RCC 7860 (cell line): ENCODE measurements at regions not wholly inside any gene's neighbourhood (a gene's known extent, or its start where the extent isn't known, plus 50 kb on each side); places are given as distances from the start of the nearest gene placed in this dataset.
"Not testable (repeated sequence)": the region's sequence is repeated elsewhere in the genome, so short reads cannot be mapped to it uniquely, and the experiment has no call there.

ENCODE experiments used
- DNase-seq: peaks from one replicate; pipeline ENCODE4 v3.0.0-alpha.2; 2015; ENCODE audit warnings: low spot score
- FAIRE-seq: peaks from 2 replicates; lab custom pipeline; 2012; peaks lifted over from hg19 to GRCh38; lab: Jason Lieb, UNC

DNA sequence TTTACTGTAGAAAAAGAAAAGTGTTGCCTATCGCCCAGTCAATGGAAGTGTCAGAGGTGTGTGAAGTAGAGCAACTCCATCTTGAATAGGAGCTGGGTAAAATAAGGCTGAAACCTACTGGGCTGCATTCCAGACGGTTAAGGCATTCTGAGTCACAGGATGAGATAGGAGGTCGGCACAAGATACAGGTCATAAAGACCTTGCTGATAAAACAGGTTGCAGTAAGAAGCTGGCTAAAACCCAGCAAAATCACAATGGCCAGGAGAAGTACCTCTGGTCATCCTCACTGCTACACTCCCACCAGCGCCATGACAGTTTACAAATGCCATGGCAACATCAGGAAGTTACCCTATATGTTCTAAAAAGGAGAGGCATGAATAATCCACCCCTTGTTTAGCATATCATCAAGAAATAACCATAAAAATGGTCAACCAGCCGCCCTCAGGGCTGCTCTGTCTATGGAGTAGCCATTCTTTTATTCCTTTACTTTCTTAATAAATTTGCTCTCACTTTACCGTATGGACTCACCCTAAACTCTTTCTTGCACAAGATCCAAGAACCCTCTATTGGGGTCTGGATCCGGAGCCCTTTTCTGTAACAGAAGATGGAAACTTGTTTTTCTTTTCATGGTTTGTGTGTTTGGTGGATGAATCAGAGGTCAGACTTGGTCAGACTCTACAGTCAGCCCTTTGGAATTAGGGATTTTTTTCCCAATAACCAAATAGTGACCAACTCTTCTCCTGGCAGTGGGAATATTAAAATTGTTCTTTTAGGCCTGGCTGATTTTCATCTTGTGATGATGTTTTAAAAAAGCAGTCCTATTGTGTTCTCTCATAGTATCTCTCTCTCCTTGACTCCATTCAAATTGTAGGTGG, 252.9 kb upstream of the ACTBL2 start:
- peak; percentile 85 for DNase-seq
- FAIRE-seq: peak; percentile 94

DNA sequence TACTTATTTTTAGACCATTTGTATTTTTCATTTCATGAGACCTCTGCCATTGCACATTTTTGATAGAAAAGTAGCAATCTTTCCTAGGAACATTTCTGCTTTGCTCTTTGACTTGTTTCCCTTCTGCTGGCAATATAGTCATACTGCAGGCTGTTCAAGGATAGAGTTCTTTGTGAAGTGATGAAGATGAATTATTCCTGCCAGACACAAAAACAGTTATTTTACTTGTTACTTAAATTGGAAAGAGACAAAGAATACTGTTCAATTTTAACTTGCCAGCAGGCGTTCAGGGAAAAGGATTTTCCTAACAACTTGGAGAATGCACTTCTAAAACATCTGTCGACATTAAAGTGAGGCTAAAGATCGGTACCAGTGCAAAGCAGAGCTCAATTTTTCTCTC, 251.7 kb upstream of the ACTBL2 start:
- no peak for FAIRE-seq
- DNase-seq: no peak

DNA sequence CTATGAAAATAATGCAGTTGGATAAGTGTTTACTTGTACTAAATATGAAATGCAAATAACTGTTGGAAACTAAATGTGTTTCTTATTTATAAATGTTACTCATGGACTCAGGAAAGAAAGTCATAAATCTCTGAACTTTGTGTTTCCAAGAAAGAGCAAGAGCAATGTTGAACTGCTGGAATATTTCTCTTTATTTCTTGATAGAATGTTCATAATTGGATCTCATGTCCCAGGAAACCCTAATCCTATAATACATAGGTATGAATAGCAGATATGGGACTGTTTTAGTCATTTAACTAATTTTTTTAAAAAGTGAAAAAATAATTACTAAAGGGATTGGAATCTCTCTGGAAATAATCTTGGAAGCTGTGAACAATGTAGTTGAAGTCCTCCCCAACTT, 245.0 kb upstream of the ACTBL2 start:
- FAIRE-seq (no peak), DNase-seq (no peak)

GRCh38 chr5:57725658-57726504, 243.3 kb upstream of the ACTBL2 start:
- no peak for DNase-seq
- no peak for FAIRE-seq

DNA sequence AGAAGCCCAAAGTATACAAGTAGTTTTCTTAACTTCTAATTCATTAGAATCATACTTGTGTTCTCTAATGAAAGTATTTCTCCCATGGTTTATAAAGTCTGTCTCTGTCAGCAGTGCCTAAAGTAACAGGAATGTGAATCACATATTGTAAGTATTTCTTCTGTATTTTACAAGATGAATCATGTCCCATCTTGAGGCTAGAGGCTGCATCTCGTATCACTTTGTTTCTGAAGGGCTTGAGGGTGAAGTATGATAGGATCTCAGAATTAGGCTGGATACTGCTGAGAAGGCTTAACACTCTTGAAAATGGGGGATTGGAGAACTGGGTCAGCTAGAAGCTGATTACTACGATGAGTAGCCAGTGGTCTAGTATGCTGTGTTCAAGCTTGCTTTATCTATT, 242.2 kb upstream of the ACTBL2 start:
- FAIRE-seq (no peak), DNase-seq (no peak)

DNA sequence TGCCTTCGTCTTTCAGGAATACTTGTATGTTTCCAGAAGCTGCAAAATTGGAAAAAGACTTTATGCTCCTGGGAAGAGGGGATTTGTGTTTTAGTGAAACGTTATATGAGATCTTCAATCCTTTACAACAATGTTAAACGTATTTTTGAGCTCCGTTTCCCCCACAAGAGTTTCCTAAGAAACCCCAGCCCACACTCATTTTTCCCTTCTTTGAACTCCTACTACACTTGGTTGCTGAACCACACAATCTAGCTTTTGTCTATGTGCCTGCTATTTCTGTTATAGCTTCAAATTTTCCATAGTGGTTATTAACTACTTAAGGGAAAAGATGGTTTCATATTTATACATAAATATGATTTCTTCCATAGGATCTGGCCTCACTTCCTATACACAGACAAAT, 238.6 kb upstream of the ACTBL2 start:
- DNase-seq (no peak), FAIRE-seq (no peak)

DNA sequence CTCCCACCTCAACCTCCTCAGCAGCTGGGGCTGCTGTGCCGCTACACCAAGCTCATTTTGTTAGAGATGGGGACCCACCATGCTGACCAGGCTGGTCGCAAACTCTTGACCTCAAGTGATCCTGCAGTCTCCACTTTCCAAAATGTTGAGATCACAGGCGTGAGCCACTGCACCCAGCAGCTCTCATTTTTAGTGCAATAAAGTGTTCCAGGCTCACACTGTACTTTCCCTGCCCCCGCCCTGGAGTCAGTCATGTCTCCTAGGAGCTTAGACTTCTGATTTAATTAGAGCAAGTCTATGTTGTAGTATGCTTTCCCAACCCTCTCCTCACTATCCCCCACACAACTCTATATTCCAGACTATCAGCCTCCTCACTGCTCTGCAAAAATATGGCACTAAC, 238.0 kb upstream of the ACTBL2 start:
- FAIRE-seq (no peak), DNase-seq (no peak)

DNA sequence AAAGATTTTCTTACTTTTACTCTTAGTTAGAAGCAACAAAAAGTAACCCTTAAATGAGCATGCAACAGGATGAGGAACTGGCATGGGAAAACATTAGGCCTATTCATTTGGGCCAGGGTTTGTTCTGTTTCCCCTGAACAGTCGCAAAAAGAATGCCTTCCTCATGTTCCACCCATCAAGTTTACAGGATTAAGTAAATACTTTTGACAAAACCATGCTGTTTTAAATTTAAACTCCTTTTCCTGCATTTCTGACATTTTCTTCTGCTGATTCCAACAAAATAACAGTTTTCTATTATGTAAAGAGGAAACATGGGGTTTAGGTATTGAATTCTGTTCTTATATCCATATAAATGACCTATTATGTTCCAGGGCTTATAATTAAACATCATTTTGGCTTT, 236.6 kb upstream of the ACTBL2 start:
- FAIRE-seq (no peak), DNase-seq (no peak)

GRCh38 chr5:57718155-57718554, 235.5 kb upstream of the ACTBL2 start:
- FAIRE-seq: peak; percentile 86
- DNase-seq: peak; percentile 44

DNA sequence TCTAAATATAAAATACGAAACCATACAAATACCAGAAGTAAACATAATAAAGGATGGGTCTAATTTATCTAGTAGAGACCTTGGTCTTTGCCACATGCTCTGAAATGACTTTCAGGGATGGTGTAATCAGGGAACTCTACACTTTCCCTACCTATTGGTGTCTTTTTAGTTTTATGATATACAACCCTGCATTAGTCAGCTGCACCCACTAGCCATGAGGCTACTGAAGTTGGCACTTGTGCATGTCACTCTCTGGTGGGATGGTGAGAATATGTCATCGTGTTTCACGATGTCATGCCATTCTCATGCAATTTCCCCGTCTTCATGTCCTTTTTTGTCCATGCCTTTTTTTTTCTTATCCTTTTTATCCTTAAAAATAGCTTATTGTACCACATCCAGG, 234.9 kb upstream of the ACTBL2 start:
- FAIRE-seq: no peak

DNA sequence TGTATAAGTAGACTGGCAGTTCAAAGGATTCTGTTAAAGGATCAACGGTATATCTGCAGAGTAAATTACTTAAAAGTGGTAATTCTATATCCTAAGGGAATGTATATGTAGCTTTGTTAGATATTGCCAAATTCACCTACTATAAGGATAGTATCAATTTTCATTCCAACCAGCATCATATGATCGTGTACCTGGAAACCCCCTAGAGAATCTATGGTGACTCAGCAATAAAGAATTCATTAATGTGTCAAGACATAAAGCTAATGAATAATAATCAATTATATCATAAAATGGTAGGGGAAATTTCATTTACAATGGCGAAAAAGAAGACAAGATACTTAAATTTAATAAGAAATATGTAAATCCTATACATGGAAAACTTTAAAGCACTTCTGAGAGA, 234.1 kb upstream of the ACTBL2 start:
- no peak for FAIRE-seq
- no peak for DNase-seq

More for the DNA sequence above, 234.9 kb upstream of the ACTBL2 start:
- DNase-seq: peak; percentile 16

DNA sequence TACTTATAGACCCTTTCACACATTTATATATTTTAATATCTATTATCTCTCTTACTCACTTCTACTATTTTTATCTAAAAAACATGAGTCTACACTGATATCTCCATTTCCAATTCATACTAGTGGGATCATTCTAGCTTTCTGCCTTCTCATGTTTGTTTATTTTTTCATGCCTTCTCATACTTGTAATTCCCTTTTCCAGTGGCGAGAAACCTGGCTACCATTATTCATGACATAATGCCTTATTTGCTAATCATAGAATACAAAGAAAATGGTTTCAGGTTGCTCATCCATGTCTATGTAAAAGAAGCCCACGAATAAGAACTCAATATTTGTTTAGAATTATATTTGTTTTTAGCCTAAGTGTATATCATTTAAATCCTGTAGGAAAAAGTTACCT, 232.7 kb upstream of the ACTBL2 start:
- FAIRE-seq (no peak), DNase-seq (no peak)

DNA sequence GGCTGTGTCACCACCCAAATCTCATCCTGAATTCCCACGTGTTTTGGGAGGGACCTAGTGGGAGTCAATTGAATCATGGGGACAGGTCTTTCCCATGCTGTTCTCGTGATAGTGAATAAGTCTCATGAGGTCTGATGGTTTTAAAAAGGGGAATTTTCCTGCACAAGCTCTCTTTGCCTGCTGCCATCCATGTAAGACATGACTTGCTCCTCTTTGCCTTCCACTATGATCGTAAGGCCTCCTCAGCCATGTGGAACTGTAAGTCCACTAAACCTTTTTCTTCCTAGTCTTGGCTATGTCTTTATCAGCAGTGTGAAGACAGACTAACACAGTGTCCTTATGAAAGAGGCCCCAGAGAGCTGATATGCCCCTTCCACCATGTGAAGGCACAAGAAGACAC, 230.9 kb upstream of the ACTBL2 start:
- not testable (repeated sequence) for FAIRE-seq, DNase-seq

- DNase-seq: no peak
- FAIRE-seq: no peak
These were observed 229.3 kb upstream of the ACTBL2 start for GRCh38 chr5:57711946-57712345.

DNA sequence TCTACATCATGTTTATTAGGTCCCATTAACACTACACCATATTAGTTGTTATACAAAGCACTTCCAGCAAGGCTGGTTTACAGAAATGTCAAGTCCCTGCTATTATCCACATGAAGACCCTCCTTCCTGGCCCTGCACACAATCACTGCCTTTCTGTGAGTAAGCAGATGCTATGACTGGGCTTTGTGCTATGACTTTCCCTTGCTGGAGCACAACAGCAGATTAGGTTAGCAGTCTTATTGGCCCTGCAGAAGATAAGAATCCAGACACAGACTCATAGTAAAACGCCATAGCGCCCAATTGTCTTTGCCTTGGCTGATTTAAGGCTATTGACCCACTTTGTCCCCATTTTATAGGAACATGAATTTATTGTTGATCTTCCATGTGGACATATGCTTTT, 228.9 kb upstream of the ACTBL2 start:
- FAIRE-seq: no peak
- no peak for DNase-seq

- no peak for FAIRE-seq
- no peak for DNase-seq
These were observed 227.5 kb upstream of the ACTBL2 start for GRCh38 chr5:57710126-57710525.

- FAIRE-seq: no peak
These were observed 223.2 kb upstream of the ACTBL2 start for GRCh38 chr5:57705769-57706168.

DNA sequence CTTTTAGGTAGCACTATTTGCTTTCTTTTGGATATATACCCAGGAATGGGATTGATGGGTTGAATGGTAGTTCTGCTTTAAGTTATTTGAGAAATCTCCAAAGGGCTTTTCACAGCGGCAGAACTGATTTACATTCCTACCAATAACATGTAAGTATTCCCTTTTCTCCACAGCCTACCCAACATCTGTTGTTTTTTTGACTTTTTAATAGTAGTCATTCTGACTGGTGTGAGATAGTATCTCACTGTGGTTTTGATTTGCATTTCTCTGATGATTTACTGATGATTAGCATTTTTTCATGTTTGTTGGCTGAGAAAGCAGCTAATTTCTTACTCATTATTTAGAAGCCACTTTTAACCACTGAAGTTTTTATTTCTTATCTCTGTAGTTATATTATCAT, 221.1 kb upstream of the ACTBL2 start:
- FAIRE-seq (no peak), DNase-seq (no peak)

More at GRCh38 chr5:57705769-57706168, 223.2 kb upstream of the ACTBL2 start:
- DNase-seq: no peak

- FAIRE-seq (no peak), DNase-seq (no peak)
These were observed 217.9 kb upstream of the ACTBL2 start for GRCh38 chr5:57700484-57700883.

GRCh38 chr5:57700072-57700471, 217.5 kb upstream of the ACTBL2 start:
- DNase-seq (no peak), FAIRE-seq (no peak)

DNA sequence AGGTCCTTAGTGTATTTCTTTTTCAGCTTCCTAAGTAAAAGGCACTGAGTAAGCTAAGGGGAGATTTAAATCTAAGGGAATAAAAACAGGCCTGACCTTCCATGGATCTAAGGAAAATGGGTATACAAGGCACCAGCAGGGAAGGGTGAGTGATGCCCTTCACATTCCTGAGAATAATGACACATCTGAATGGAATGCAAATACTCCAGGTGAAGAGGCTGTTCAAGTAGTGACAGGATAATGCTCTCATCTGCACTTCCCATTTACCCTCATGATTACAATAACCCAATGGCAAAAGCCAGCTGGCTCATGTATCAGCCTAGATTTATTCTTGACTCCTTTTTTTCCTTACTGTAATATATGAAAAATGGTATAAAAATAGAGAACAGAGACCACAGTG, 216.2 kb upstream of the ACTBL2 start:
- peak; percentile 82 for FAIRE-seq
- peak; percentile 88 for DNase-seq

DNA sequence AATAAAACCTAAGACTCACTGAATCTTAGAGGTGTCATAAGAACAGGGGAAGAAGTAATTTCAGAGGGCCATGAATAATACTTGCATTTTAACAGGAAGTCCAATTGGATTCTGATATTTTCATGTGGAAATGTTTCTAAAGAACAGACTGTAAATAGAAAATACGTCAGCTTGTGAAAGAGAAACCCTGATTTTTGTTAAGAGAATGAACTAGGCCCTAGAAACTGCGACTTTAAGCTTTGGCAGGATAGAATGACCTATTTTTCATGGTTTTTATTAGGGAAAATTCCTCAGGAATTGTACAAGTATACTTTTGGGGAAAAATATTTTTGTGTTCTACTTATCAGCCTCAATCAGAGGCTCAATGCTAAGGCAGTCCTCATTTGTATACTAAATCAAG, 215.5 kb upstream of the ACTBL2 start:
- DNase-seq: no peak
- no peak for FAIRE-seq
